HG02763 (cell line): ENCODE measurements at regions not wholly inside any gene's neighbourhood (a gene's known extent, or its start where the extent isn't known, plus 50 kb on each side); places are given as distances from the start of the nearest gene placed in this dataset.

Experiments
- ATAC-seq: cut with Tn5 transposase; IDR thresholded peaks from one replicate; pipeline ENCODE4 v1.9.1; 2021; ENCODE audit warnings: mild to moderate bottlenecking, moderate library complexity; ENCODE audit not compliant: unreplicated experiment

DNA sequence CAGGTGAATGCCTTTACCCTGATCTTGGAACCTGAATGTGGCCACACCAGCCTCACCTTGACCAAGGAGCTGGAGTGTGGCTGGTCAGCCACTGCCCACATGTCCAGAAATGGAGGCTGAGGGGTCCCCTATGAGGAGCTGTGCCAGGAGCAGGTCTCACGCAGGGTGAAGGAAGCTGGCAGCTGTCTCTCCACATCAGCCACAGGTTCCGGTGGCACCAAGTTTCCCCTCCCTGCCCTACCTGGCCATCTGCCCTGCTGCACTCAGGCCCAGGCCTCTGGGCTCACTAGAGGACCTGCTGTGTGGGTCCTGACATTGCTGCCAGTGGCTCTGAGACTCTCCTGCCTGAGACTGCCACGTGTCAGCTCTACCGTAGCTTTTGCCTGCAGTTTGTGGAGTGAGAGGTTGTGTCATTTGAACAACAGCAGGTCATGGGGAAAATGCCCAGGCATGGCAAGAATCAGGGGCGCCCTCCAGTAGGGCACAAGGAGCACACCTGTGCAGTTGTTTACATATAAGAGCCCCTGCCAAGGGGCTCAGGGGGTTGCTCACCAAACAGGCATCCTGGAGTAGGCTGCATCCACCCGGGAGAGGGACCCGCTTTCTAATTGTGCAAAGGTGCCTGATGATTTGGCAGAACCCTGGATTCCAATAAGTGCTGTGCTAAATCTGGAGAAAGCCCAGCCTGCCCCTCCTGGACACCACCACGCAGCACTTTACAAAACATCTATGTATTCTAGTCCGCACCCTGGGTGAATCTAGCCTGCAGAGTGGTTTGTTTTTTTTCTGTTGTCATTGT is 258.5 kb upstream of the TLE3 start:
- no peak for ATAC-seq

GRCh38 chr15:70355275-70355795 is 257.6 kb upstream of the TLE3 start:
- no peak for ATAC-seq

GRCh38 chr15:70354346-70354905 is 256.7 kb upstream of the TLE3 start:
- no peak for ATAC-seq

DNA sequence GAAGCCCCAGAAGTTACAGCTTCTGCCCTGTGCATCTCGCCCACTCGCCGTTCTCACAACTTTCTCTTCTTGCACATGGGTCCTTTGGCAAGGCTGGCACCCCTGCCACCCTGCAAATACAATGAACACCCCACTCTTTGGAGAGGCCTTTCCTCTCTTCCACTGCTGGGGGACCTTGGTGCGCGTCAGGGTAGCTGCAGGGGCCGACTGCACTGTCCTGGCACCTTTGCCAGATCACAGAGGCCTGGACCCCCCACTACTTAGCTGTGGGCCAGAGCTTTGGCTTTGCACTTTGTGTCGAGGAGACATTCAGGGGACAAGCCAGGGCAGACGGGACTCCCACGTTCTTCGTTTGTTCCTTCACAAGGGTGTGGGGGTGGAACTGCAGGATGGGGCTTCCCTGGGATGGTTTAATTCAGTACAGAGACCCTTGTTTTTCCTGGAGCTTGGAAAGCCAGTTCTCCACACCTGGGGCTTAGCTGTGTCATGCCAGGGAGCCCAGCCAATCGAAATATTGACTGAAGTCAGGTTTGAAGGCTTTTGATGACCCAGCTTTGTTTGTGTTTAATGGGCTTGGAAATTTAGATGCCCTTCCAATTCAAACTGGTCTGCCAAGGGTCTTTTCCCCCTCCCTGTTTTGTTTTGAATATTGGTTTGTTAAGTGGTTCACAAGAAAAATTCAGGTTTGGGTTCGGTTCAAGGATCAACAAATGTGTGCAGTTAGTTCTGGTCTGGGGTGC is 256.1 kb upstream of the TLE3 start:
- ATAC-seq: no peak

- ATAC-seq: no peak
Measured at GRCh38 chr15:70351941-70352774, 254.4 kb upstream of the TLE3 start.

DNA sequence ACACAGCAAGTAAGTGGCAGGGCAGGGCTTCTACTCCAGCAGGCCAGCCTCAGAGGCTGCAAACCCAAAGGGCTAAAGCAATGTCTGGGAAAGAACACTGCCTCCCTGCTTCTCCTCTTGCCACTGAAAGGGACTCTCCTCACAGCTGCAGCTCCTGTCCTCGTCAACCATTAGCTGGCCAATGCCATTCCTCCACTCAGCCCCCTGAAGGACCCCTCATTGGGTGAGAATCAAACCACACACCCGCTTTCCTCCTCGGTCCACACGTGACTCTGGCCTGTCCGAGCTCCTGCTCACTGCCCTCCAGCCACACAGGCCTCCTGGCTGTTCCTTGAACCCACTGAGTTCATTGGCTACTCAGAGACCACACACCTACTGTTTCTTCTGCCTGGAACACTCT is 253.7 kb upstream of the TLE3 start:
- ATAC-seq: no peak

- no peak for ATAC-seq
Measured at GRCh38 chr15:70348581-70349344, 251.0 kb upstream of the TLE3 start.

DNA sequence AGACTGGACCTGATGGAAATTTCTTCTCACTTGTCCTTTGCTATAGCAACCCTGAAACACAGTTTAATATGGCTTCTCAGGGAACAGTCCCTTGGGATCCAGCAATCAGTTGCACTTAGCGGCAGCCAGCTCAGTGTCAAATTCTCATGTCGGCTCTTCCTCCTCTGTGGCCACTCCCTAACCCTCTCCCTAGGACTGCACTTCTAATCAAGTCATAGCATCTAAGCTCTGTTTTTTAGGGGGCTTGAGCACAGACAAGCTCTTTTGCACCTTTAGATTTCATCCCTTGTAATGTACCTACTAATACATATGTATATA is 250.5 kb upstream of the TLE3 start:
- no peak for ATAC-seq

GRCh38 chr15:70347321-70348225 is 249.9 kb upstream of the TLE3 start:
- no peak for ATAC-seq

DNA sequence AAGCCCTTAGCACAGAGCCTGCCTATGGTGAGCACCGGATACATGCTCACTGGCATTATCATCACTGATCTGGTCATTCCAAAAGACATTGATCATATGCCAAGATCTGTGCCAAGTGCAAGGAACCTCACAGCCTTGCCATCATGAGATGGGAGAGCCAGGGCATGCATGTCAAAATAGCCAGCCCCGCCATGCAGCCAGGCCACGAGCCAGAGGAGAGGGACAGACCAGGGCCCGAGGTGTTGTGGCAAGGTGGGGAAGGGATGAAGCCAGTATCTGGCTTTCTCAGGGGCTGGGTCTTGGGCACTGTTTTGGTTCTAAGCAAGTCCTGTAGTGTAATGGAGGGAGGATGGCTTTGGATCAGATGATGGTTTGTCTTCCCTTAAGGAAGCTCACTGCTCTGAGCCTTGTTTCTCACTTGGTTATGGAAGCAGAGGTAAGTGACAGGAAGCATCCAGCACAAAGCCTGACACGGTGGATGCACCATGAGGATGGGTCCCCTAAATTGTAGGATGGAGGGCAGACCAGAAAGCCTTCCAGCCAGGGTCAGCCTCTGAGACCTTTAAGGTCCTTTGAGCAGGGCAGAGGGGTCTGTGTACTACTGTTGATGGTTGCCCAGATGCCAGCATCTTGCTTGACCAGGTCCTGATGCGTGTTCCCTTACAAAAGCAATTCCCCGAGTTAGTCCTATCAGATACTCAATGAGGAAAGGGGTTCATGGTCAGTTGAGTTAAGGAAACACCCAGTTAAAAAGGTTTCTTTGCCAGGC is 247.7 kb upstream of the TLE3 start:
- ATAC-seq: no peak

- ATAC-seq: no peak
Measured at GRCh38 chr15:70344666-70345065, 246.9 kb upstream of the TLE3 start.

- no peak for ATAC-seq
Measured at GRCh38 chr15:70343961-70344621, 246.4 kb upstream of the TLE3 start.

- ATAC-seq: no peak
Measured at GRCh38 chr15:70342554-70343548, 245.1 kb upstream of the TLE3 start.

DNA sequence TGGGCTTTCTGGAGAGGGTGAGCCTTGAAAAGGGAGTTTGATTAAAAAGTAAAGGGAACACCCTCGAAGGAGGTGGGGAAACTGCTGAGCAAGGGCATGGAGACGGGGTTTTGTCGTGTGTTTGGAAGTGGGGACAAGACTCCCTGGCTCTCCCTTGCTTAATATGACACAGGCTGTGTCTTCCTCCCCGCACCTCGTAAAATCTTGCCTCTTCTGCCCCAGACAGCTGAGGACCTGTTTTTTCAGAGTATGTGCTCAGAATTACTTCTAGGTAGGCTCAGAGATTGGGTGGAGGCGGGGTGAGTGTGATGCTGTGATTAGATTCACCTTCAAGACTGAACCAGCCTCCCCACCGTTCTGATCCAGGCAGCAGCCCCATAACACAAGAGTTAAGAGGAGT is 244.4 kb upstream of the TLE3 start:
- no peak for ATAC-seq

DNA sequence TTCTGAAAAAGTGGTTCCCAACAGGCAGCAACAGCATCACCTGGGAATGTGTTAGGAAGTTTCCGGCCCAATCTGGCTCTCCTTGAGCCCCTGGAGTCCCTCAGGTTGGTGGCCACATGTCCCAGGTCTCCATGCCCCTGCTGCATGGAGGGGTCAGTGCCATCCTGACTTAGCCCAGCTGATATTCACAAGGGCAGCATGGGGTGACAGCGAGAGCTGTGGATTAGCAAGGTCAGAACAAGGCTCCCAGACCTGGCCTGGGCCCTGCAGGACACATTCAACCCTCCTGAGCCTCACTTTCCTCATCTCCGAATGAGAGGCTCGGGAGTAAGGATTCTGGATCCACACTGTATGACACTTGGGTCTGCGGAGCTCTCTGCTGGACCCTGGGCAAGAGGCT is 243.8 kb upstream of the TLE3 start:
- ATAC-seq: no peak

- no peak for ATAC-seq
Measured at GRCh38 chr15:70340494-70340870, 242.8 kb upstream of the TLE3 start.
